Gastroesophageal sphincter (tissue), 3 donors: ENCODE measurements at regions not wholly inside any gene's neighbourhood (a gene's known extent, or its start where the extent isn't known, plus 50 kb on each side); places are given as distances from the start of the nearest gene placed in this dataset.

Experiments used
- CTCF ChIP-seq, 4 experiments: fragments of 200-600 bp in 2 of 4; fragments of 450-650 bp in 2 of 4; sonication (generic) in 1 of 4; IDR thresholded peaks; one replicate each; pipeline ENCODE4 v1.5.1; 2017 to 2019; ENCODE audit warnings: antibody characterized with exemption in 4 of 4, mild to moderate bottlenecking in 2 of 4, moderate library complexity in 2 of 4
- POLR2A ChIP-seq, 2 donors: fragments of 450-650 bp; IDR thresholded peaks; one replicate each; pipeline ENCODE4 v1.6.1; 2017; ENCODE audit warnings: antibody characterized with exemption in 2 of 2, mild to moderate bottlenecking in 2 of 2, moderate library complexity in 1 of 2

- TF ChIP-seq CTCF (IDR thresholded peaks at IDR 0.05) (no peak), POLR2A (IDR thresholded peaks at IDR 0.05) (no peak)
Measured at GRCh38 chr15:97683831-97684230, 276.7 kb upstream of the ARRDC4 start.
